HG03097 (cell line): ENCODE measurements at regions not wholly inside any gene's neighbourhood (a gene's known extent, or its start where the extent isn't known, plus 50 kb on each side); places are given as distances from the start of the nearest gene placed in this dataset.
"Not testable (repeated sequence)": the region's sequence is repeated elsewhere in the genome, so short reads cannot be mapped to it uniquely, and the experiment has no call there.

Source experiments
- ATAC-seq: cut with Tn5 transposase; IDR thresholded peaks from one replicate; pipeline ENCODE4 v1.9.1; 2021; ENCODE audit not compliant: unreplicated experiment, low FRiP score

GRCh38 chr3:95781598-95781997 lies 1032.8 kb upstream of the EPHA6 start:
- no peak for ATAC-seq

GRCh38 chr3:95789111-95789510 lies 1025.3 kb upstream of the EPHA6 start:
- ATAC-seq: no peak

GRCh38 chr3:95797081-95797480 lies 1017.3 kb upstream of the EPHA6 start:
- no peak for ATAC-seq

GRCh38 chr3:95798628-95799027 lies 1015.8 kb upstream of the EPHA6 start:
- no peak for ATAC-seq

GRCh38 chr3:95810462-95810861 lies 1003.9 kb upstream of the EPHA6 start:
- no peak for ATAC-seq

GRCh38 chr3:95813244-95813643 lies 1001.1 kb upstream of the EPHA6 start:
- no peak for ATAC-seq

DNA sequence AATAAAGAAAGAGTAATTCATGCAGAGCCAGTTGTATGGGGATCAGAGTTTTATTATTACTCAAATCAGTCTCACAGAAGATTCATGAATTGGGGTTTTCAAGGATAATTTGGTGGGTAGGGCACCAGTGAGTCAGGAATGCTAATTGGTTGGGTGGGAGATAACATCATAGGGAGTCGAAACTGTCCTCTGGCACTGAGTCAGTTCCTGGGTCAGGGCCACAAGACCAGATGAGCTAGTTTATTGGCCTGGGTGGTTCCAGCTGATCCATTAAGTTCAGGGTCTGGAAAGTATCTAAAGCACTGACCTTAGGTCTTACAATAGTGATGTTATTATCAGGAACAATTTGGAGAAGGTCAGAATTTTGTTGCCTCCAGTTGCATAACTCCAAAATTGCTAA lies 998.6 kb upstream of the EPHA6 start:
- no peak for ATAC-seq

GRCh38 chr3:95826419-95826818 lies 988.0 kb upstream of the EPHA6 start:
- no peak for ATAC-seq

DNA sequence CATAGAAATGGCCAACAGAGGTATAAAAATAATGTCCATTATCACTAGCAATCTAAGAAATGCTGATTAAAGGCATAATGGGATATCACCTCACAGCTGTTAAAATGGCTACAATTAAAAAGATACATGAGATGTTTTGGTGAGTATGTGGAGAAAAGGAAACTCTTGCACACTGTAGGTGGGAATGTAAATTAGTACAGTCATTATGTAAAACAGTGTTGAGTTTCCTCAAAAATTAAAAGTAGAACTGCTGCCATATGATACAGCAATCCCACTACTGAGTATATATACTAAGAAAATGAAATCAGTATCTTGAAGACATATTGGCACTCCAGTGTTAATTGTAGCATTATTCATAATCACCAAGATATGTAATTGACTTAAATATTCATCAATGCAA lies 982.2 kb upstream of the EPHA6 start:
- no peak for ATAC-seq

- not testable (repeated sequence) for ATAC-seq
Observed at GRCh38 chr3:95860628-95861027, 953.8 kb upstream of the EPHA6 start.

GRCh38 chr3:95883801-95884200 lies 930.6 kb upstream of the EPHA6 start:
- no peak for ATAC-seq

- no peak for ATAC-seq
Observed at GRCh38 chr3:95886616-95887015, 927.8 kb upstream of the EPHA6 start.

- ATAC-seq: no peak
Observed at GRCh38 chr3:95887114-95887513, 927.3 kb upstream of the EPHA6 start.

DNA sequence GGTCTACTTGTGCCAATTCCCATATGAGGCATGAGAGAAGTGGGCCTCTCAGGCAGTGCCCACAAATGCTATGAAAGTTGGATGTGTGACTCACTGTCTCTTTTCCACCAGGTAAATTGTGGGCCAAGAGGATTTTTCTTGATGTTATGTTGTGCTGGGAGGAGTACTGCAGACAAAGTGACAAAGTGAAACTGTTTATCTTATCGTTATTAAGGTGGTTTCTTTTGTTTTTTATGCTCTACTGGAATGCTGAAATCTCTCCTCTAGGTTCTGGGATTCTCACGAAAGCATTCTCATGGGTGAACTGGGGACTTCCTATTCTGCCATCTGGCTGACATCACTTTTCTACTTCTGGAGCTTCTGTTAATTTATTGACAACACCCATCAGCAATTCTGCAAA lies 919.6 kb upstream of the EPHA6 start:
- no peak for ATAC-seq

- ATAC-seq: no peak
Observed at GRCh38 chr3:95899494-95899893, 914.9 kb upstream of the EPHA6 start.

GRCh38 chr3:95899911-95900310 lies 914.5 kb upstream of the EPHA6 start:
- no peak for ATAC-seq

- no peak for ATAC-seq
Observed at GRCh38 chr3:95901948-95902347, 912.4 kb upstream of the EPHA6 start.

- ATAC-seq: no peak
Observed at GRCh38 chr3:95905182-95905581, 909.2 kb upstream of the EPHA6 start.

- ATAC-seq: no peak
Observed at GRCh38 chr3:95911767-95912166, 902.6 kb upstream of the EPHA6 start.

DNA sequence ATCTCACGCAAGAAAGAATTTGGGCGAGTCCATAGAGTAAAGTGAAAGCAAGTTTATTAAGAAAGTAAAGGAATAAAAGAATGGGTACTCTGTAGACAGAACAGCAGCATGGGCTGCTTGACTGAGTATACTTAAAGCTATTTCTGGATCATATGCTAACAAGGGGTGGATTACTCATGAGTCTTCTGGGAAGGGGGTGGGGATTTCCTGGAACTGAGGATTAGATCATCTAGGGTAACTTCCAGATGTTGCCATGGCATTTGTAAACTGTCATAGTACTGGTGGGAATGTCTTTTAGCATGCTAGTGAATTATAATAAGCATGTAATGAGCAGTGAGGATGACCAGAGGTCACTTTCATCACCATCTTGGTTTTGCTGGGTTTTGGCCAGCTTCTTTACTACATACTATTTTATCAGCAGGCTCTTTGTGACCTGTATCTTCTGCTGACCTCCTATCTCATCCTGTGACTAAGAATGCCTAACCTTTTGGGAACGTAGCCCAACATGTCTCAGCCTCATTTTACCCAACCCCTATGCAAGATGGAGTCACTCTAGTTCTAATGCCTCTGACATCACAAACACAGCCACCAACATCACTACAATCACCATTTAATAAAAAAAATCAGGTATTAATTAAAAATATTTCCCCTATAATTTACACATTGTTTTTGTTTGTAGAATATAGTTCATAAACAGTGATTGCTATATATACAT lies 890.7 kb upstream of the EPHA6 start:
- no peak for ATAC-seq

GRCh38 chr3:95926904-95927501 lies 887.4 kb upstream of the EPHA6 start:
- ATAC-seq: no peak

DNA sequence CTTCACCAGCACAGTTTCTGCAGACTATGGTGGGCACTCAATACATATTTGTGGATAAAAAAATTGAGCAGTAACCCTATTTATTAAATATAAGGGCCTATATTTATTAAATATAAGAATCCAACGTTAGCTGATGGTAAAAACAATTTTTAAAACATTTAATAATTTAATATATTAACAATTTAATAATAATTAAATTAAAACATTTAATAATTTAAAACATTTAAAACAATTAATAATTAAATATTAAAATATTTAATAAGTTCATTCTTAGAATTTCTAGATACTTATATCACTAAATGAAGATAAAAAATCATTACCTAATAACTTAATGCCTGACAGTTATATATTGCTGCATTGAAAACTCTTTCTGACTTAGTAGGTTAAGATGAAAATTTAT lies 880.2 kb upstream of the EPHA6 start:
- no peak for ATAC-seq
